ENCODE measurements at regions not wholly inside any gene's neighbourhood (a gene's known extent, or its start where the extent isn't known, plus 50 kb on each side); places are given as distances from the start of the nearest gene placed in this dataset.

GRCh38 chr3:153714588-153715290 lies 406.5 kb upstream of the ARHGEF26 start (continued):
- TF ChIP-seq TCF7L2 (IDR thresholded peaks at IDR 0.05; ENCODE audit: borderline replicate concordance, extremely low read depth, insufficient read depth, insufficient read length) = no peak
- TF ChIP-seq SIN3A (IDR thresholded peaks at IDR 0.05; ENCODE audit: low read depth) = no peak
- no peak for TF ChIP-seq EGR1 (IDR thresholded peaks at IDR 0.05; ENCODE audit: low read depth)
- no peak for TF ChIP-seq ATF3 (IDR thresholded peaks at IDR 0.05)
- TF ChIP-seq JUND (IDR thresholded peaks at IDR 0.05) = no peak
- TF ChIP-seq SP1 (IDR thresholded peaks at IDR 0.05; ENCODE audit: low read depth) = no peak
- TF ChIP-seq POLR2A (IDR thresholded peaks at IDR 0.05; ENCODE audit: borderline replicate concordance, extremely low read depth, insufficient read depth, insufficient read length) = no peak
- no peak for TF ChIP-seq CEBPB (IDR thresholded peaks at IDR 0.05; ENCODE audit: low read depth)
- TF ChIP-seq EZH2 (IDR thresholded peaks at IDR 0.05) = no peak
- no peak for TF ChIP-seq FOSL1 (IDR thresholded peaks at IDR 0.05; ENCODE audit: low read depth)
- TF ChIP-seq SRF (IDR thresholded peaks at IDR 0.05; ENCODE audit: low read depth) = no peak
- no peak for TF ChIP-seq REST (IDR thresholded peaks at IDR 0.05; ENCODE audit: low read depth)

GRCh38 chr3:153722157-153722556 lies 399.0 kb upstream of the ARHGEF26 start:
- CTCF ChIA-PET = no interaction called here
- TF ChIP-seq ELF1 (IDR thresholded peaks at IDR 0.05; ENCODE audit: borderline replicate concordance, low read depth) (no peak), ZNF274 (IDR thresholded peaks at IDR 0.05; ENCODE audit: low read depth, low read length) (no peak), MAX (IDR thresholded peaks at IDR 0.05) (no peak), POLR2A (IDR thresholded peaks at IDR 0.05; ENCODE audit: borderline replicate concordance, extremely low read depth, insufficient read depth, insufficient read length) (no peak), POLR2AphosphoS5 (IDR thresholded peaks at IDR 0.05; ENCODE audit: low read depth, low read length) (no peak), SIN3A (IDR thresholded peaks at IDR 0.05; ENCODE audit: low read depth) (no peak), CTCF (IDR thresholded peaks at IDR 0.05 in 2 of 3, conservative IDR thresholded peaks at IDR 0.05 in 1 of 3; ENCODE audit: borderline replicate concordance in 1 of 3, insufficient read depth in 1 of 3, low read depth in 2 of 3, low read length in 2 of 3) (no peak), RAD21 (IDR thresholded peaks at IDR 0.05; ENCODE audit: low read depth) (no peak)

More at GRCh38 chr3:153722157-153722556, 399.0 kb upstream of the ARHGEF26 start:
- Histone ChIP-seq H3K4me3 (replicated peaks in 1 of 2; ENCODE audit: low read depth in 1 of 2, low read length in 2 of 2) (no peak overlapping the region), H2AFZ (ENCODE audit: low read depth, low read length, poor library complexity, severe bottlenecking) (no peak overlapping the region), H3K9me3 (ENCODE audit: control insufficient read depth in 1 of 2, insufficient read depth in 1 of 2, low read depth in 1 of 2, low read length in 2 of 2) (no peaks in the 10 kb centered on the region), H3K9me2 (ENCODE audit: insufficient read depth) (no peaks in the 10 kb centered on the region), H3K79me2 (ENCODE audit: insufficient read depth, low read length) (no peaks in the 10 kb centered on the region), H3K4me1 (ENCODE audit: control insufficient read depth in 1 of 2, insufficient read depth in 2 of 2, low read length in 2 of 2) (no peaks in the 10 kb centered on the region), H3K27ac (ENCODE audit: low read depth, low read length) (no peak overlapping the region), H4K20me1 (ENCODE audit: insufficient read depth) (no peaks in the 10 kb centered on the region), H3K4me2 (ENCODE audit: low read length) (no peak overlapping the region), H3K9ac (ENCODE audit: low read length) (no peak overlapping the region), H3K36me3 (ENCODE audit: control insufficient read depth in 1 of 2, insufficient read depth in 2 of 2, low read length in 2 of 2) (no peaks in the 10 kb centered on the region), H3K27me3 (ENCODE audit: insufficient read depth, low read length) (no peaks in the 10 kb centered on the region)
- DNase-seq (ENCODE audit: low read depth, low spot score) (no peak), ATAC-seq (no peak)
- ChIA-PET POLR2A (no interaction called here), RAD21 (ENCODE audit: low non-redundant PET in 1 of 2, low total read pairs in 2 of 2, uncharacterized antibody in 2 of 2, unreplicated experiment in 2 of 2) (no interaction called here)
- intact Hi-C loops (cut with micrococcal nuclease) = no loop called here
- no TSS peak for BruUV-seq (replicated peaks)

Measured in HCT116 (cell line).